ENCODE measurements at regions not wholly inside any gene's neighbourhood (a gene's known extent, or its start where the extent isn't known, plus 50 kb on each side); places are given as distances from the start of the nearest gene placed in this dataset.

DNA sequence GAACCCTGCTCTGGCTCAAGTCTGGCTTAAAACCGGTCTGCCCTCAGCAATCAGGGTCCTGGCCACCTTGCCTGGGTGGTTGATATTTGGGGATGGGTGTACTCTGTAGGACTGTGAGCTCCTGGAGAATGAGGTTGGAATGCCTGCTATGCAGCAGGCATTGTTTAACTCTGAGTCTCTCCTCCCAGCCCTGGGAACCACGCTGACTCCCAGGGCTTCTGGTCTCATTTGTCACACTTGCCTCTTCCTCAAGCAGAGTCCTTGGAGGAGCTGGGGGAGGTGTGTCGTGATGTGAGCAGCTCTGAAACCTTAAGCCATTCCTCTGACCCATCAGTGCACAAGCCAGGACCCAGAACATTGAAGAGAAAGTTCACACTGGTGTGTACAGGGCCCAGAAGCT lies 340.1 kb downstream of the MN1 start:
- TF ChIP-seq POLR2AphosphoS5 (IDR thresholded peaks at IDR 0.05; ENCODE audit: low read depth, low read length) = no peak
- TF ChIP-seq FOXP2 (optimal IDR thresholded peaks at IDR 0.05; ENCODE audit: borderline replicate concordance, extremely low read depth, extremely low read length, insufficient read depth) = no peak
- no peak for TF ChIP-seq TAF1 (IDR thresholded peaks at IDR 0.05; ENCODE audit: borderline replicate concordance, insufficient read depth, low read length)
- TF ChIP-seq, protein P1, sequence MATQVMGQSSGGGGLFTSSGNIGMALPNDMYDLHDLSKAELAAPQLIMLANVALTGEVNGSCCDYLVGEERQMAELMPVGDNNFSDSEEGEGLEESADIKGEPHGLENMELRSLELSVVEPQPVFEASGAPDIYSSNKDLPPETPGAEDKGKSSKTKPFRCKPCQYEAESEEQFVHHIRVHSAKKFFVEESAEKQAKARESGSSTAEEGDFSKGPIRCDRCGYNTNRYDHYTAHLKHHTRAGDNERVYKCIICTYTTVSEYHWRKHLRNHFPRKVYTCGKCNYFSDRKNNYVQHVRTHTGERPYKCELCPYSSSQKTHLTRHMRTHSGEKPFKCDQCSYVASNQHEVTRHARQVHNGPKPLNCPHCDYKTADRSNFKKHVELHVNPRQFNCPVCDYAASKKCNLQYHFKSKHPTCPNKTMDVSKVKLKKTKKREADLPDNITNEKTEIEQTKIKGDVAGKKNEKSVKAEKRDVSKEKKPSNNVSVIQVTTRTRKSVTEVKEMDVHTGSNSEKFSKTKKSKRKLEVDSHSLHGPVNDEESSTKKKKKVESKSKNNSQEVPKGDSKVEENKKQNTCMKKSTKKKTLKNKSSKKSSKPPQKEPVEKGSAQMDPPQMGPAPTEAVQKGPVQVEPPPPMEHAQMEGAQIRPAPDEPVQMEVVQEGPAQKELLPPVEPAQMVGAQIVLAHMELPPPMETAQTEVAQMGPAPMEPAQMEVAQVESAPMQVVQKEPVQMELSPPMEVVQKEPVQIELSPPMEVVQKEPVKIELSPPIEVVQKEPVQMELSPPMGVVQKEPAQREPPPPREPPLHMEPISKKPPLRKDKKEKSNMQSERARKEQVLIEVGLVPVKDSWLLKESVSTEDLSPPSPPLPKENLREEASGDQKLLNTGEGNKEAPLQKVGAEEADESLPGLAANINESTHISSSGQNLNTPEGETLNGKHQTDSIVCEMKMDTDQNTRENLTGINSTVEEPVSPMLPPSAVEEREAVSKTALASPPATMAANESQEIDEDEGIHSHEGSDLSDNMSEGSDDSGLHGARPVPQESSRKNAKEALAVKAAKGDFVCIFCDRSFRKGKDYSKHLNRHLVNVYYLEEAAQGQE (IDR thresholded peaks at IDR 0.05; ENCODE audit: insufficient read depth in 1 of 2, low read depth in 2 of 2, low read length in 2 of 2) = no peak
- no peak for TF ChIP-seq SIN3A (IDR thresholded peaks at IDR 0.05; ENCODE audit: borderline replicate concordance, insufficient read depth, low read length)

All from PFSK-1 (cell line).